ENCODE measurements at regions not wholly inside any gene's neighbourhood (a gene's known extent, or its start where the extent isn't known, plus 50 kb on each side); places are given as distances from the start of the nearest gene placed in this dataset.

DNA sequence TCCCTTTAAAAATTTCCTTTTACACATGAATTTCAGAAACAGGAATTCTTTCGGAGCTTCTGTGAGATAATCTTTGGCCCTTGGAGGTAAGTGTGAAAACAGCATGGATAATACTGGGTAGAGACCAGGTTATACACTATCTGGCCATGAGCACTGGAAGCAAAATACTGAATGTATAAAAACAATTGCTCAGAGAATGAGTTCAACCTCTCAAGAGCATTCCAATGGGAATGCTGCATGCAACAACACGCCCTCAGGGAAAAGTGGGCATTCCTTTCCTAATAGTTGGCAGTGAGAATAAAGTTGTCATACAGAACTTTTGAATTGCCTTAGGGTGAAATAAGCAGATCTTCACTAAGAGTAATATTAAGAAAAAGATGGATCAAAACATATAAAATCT, 574.8 kb upstream of the DIPK2B start:
- DNase-seq (ENCODE audit: low read depth), result peak; percentile 88
- peak overlapping the region; percentile 26 for H3K4me3 ChIP-seq (ENCODE audit: control insufficient read depth, low read depth, low read length)
- TF ChIP-seq, protein P1, sequence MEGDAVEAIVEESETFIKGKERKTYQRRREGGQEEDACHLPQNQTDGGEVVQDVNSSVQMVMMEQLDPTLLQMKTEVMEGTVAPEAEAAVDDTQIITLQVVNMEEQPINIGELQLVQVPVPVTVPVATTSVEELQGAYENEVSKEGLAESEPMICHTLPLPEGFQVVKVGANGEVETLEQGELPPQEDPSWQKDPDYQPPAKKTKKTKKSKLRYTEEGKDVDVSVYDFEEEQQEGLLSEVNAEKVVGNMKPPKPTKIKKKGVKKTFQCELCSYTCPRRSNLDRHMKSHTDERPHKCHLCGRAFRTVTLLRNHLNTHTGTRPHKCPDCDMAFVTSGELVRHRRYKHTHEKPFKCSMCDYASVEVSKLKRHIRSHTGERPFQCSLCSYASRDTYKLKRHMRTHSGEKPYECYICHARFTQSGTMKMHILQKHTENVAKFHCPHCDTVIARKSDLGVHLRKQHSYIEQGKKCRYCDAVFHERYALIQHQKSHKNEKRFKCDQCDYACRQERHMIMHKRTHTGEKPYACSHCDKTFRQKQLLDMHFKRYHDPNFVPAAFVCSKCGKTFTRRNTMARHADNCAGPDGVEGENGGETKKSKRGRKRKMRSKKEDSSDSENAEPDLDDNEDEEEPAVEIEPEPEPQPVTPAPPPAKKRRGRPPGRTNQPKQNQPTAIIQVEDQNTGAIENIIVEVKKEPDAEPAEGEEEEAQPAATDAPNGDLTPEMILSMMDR (conservative IDR thresholded peaks at IDR 0.05; ENCODE audit: control insufficient read depth, insufficient read depth, low read depth, low read length), result no peak

DNA sequence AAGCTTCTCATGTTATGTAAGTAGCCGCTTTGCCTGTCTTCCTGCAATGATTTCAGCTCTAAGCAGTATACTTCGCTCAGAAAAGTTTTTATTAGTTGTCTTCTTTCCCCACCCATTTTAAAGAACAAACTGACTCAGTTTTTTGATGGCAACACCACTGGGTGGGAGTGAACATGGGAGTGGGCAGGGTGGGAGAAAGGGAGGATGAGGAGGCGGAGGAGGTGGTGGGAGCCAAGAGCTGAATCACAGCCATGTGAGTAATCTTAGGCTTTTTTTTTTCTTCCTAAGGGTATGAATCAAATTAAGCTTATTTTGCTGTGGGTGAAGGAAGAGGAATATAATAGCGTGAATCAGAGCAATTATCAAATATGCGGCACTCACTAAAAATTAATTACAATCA, 574.3 kb upstream of the DIPK2B start:
- no peak overlapping the region for H3K4me3 ChIP-seq (ENCODE audit: control insufficient read depth, low read depth, low read length)
- peak; percentile 95 for DNase-seq (ENCODE audit: low read depth)
- TF ChIP-seq, protein P1 (conservative IDR thresholded peaks at IDR 0.05; ENCODE audit: control insufficient read depth, insufficient read depth, low read depth, low read length), result no peak

DNA sequence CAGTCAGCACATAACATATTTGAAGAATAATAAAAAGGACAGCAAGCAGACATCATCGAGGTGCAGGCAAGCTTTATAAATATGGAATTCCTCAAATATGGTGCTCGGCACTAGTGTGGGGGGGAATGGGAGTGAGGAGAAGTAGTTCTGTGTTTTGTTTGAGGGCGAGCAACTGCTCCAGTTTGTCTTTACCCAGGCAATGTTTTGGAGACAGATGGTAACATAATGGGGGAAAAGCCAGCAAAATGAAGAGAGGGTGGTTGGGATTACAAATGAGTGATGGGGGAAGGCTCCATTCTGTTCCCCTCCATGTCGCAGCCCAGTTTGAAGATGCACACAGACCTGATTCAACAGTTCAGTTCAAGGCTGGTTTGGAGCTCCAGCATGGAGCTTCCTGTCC, 572.9 kb upstream of the DIPK2B start:
- TF ChIP-seq, protein P1 (conservative IDR thresholded peaks at IDR 0.05; ENCODE audit: control insufficient read depth, insufficient read depth, low read depth, low read length), result no peak
- H3K4me3 ChIP-seq (ENCODE audit: control insufficient read depth, low read depth, low read length), result no peak overlapping the region
- no peak for DNase-seq (ENCODE audit: low read depth)

DNA sequence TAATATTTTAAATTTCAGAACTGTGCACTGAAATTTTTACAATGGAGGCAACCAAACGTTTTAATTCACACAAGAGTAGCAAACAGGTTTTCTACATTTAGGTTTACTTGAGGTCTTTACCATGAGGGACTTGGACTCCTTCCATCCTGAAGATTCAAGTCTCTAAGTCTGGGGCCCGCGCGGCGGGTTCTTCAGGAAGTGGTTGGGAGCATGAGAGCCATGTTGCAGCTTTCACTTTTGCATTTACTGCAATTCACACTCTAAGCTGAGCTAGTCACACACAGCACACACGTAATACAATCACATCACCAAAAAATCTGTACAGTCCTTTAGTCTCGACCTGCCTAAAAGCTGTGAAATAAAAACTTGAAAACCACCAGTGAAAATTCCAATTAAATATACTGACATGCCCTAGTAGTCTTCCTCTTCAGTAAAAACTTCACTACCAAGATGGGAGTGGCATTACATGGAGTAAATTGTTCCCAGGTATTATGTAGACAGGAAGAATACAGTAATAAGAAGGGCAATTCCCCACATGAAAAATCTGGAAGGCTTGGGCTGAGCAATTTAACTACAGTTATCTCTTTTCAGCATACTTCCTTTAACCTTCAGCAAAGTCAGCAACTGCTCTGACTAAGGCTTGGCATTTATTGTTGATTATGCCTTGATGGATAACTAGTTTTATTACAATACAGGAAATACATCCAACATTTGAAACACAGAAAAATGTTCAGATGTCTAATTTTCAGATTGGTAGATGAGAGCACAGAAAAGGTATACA, 571.1 kb upstream of the DIPK2B start:
- DNase-seq (ENCODE audit: low read depth), result peak; percentile 78
- peak overlapping the region; percentile 24 for H3K4me3 ChIP-seq (ENCODE audit: control insufficient read depth, low read depth, low read length)
- TF ChIP-seq, protein P1 (conservative IDR thresholded peaks at IDR 0.05; ENCODE audit: control insufficient read depth, insufficient read depth, low read depth, low read length), result no peak

DNA sequence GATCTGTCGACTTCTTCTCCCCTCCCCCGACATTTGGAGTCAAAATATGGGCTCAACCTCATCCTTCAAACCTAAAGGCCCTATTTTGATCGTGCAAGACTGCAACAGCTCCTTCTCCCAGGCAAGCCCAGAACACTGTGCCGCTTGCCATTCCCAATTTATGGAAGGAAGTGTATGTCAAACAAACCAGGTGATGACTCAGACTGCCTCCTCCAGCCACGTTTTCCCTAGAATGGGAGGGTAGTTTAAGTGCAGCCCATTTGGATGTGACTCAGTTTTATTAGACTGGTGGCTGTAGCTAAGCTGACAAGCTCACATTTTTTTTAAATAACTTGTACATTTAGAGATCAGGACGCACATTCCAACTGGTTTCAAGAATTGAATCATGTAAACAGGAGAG, 570.4 kb upstream of the DIPK2B start:
- TF ChIP-seq, protein P1 (conservative IDR thresholded peaks at IDR 0.05; ENCODE audit: control insufficient read depth, insufficient read depth, low read depth, low read length), result no peak
- peak; percentile 97 for DNase-seq (ENCODE audit: low read depth)
- H3K4me3 ChIP-seq (ENCODE audit: control insufficient read depth, low read depth, low read length), result peak overlapping the region; percentile 83

DNA sequence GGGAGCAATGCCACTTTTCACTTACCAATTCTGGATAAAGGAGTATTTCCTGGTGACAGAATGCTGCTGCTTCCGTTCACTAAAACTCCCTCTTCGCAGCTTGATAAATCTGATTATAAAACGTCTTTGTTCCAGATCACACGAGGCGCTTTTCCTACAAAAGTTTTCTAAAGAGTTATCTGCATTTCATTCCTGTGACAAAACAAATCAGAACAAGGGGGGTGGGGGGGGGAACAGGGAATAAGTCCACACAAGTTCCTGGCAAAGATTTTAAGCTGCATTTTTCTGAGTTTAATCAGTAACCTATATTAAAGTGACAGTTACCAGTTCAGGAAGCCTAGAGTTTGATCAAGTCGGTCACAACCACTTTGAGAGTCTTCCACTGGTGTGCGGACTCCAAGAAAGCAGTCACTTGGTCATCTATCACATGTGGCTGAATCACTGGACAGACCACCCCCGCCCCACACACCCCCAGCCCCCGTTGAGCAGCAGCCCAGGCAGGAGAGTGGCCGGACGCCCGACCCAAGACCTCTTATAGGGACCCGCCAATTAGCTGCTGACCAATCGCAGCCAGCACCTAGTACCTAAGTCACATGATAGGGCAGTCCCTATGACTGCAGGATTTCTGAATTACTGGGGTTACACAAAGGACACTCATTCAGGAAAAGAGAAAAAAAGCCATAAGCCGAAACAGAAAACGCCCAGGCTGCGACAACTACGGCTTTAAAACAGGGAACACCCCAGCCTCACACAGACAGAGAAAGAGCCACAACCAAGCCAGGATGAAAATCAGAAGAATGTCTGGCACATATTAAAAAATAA, 569.3 kb upstream of the DIPK2B start:
- peak; percentile 85 for DNase-seq (ENCODE audit: low read depth)
- TF ChIP-seq, protein P1 (conservative IDR thresholded peaks at IDR 0.05; ENCODE audit: control insufficient read depth, insufficient read depth, low read depth, low read length), result no peak
- peak overlapping the region; percentile 83 for H3K4me3 ChIP-seq (ENCODE audit: control insufficient read depth, low read depth, low read length)
